Mesendoderm (in vitro differentiated cells): ENCODE measurements at regions not wholly inside any gene's neighbourhood (a gene's known extent, or its start where the extent isn't known, plus 50 kb on each side); places are given as distances from the start of the nearest gene placed in this dataset.

Experiments used
- DNase-seq: peaks from one replicate; pipeline ENCODE4 v3.0.0; 2013
- H2AK5ac ChIP-seq: 2 replicates; pipeline ENCODE4 v1.6.1; 2013; ENCODE audit warnings: low read length, inconsistent platforms
- H2BK120ac ChIP-seq: 2 replicates; pipeline ENCODE4 v1.6.1; 2013; ENCODE audit warnings: low read depth, mild to moderate bottlenecking, low read length, moderate library complexity, mixed read lengths
- H2BK15ac ChIP-seq: replicated peaks from 2 replicates; pipeline ENCODE4 v1.6.1; 2013; ENCODE audit warnings: low read depth, mild to moderate bottlenecking, moderate library complexity
- H2BK5ac ChIP-seq: 2 replicates; pipeline ENCODE4 v1.6.1; 2013; ENCODE audit warnings: low read length, inconsistent platforms
- H3K18ac ChIP-seq: 2 replicates; pipeline ENCODE4 v1.6.1; 2013; ENCODE audit warnings: mild to moderate bottlenecking, low read length, mixed read lengths
- H3K23ac ChIP-seq: one replicate; pipeline ENCODE4 v1.6.1; 2013; ENCODE audit warnings: low read length
- H3K27ac ChIP-seq: 2 replicates; pipeline ENCODE4 v1.5.1; 2013; ENCODE audit warnings: low read depth, mild to moderate bottlenecking, inconsistent platforms, low read length, moderate library complexity
- H3K27me3 ChIP-seq: 2 replicates; pipeline ENCODE4 v1.6.1; 2013; ENCODE audit warnings: low read length, control low read depth, mild to moderate bottlenecking, inconsistent platforms; ENCODE audit not compliant: insufficient read depth, poor library complexity
- H3K36me3 ChIP-seq: 2 replicates; pipeline ENCODE4 v1.6.1; 2013; ENCODE audit warnings: low read length, inconsistent platforms; ENCODE audit not compliant: control insufficient read depth, insufficient read depth
- H3K4ac ChIP-seq: one replicate; pipeline ENCODE4 v1.6.1; 2013; ENCODE audit warnings: low read depth, mild to moderate bottlenecking, low read length, moderate library complexity
- H3K4me1 ChIP-seq: 2 replicates; pipeline ENCODE4 v1.6.1; 2013; ENCODE audit warnings: low read depth, low read length, inconsistent platforms; ENCODE audit not compliant: control insufficient read depth
- H3K4me2 ChIP-seq: 2 replicates; pipeline ENCODE4 v1.6.1; 2013; ENCODE audit warnings: low read length
- H3K4me3 ChIP-seq: 2 replicates; pipeline ENCODE4 v1.5.1; 2013; ENCODE audit warnings: mild to moderate bottlenecking, low read length
- H3K56ac ChIP-seq: one replicate; pipeline ENCODE4 v1.6.1; 2013; ENCODE audit warnings: low read length
- H3K79me1 ChIP-seq: 2 replicates; pipeline ENCODE4 v1.6.1; 2013; ENCODE audit warnings: low read length, inconsistent platforms
- H3K79me2 ChIP-seq: 2 replicates; pipeline ENCODE4 v1.6.1; 2013; ENCODE audit warnings: mild to moderate bottlenecking, low read length; ENCODE audit not compliant: control insufficient read depth, insufficient read depth
- H3K9ac ChIP-seq: 2 replicates; pipeline ENCODE4 v1.6.1; 2013; ENCODE audit warnings: low read length, inconsistent platforms
- H4K5ac ChIP-seq: one replicate; pipeline ENCODE4 v1.6.1; 2013; ENCODE audit warnings: low read length
- H4K8ac ChIP-seq: one replicate; pipeline ENCODE4 v1.6.1; 2013; ENCODE audit warnings: low read depth, mild to moderate bottlenecking, control low read depth, low read length, moderate library complexity
- WGBS: extraction: QIAGEN DNeasy Blood & Tissue Kit; methylation state at CpG from one replicate; pipeline ENCODE4 v1.1.7; 2013; ENCODE audit warnings: low lambda C conversion rate, missing lambda C conversion rate; ENCODE audit not compliant: insufficient coverage; ENCODE audit errors: extremely low coverage; 5-methylcytosine and 5-hydroxymethylcytosine counted together

DNA sequence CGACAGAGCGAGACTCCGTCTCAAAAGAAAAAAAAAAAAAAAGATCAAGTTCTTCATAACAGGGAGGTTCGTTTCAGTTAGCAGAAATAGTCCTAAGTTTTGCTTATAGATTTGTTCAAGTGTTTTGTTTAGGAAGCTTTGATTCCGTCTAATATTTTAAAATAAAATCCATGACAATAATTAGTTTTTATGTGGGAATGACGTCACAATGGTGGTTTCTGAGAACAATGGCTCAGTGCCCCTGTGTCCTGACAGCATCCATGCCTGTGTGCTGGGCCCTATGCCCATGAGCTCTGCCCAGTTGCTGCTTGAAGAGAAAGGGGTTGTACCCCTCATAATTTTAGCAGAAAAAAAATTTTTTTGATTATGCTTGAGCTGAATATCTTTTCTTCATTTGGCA, 134.0 kb downstream of the SST start:
- Histone ChIP-seq H4K5ac (no peak overlapping the region), H3K79me2 (no peaks in the 10 kb centered on the region), H3K4me3 (no peak overlapping the region), H3K23ac (no peak overlapping the region), H3K56ac (no peak overlapping the region), H3K4me1 (no peaks in the 10 kb centered on the region), H2BK15ac (no peak overlapping the region), H3K9ac (no peak overlapping the region), H2BK5ac (no peak overlapping the region), H4K8ac (no peak overlapping the region), H3K18ac (no peak overlapping the region), H3K36me3 (no peaks in the 10 kb centered on the region), H3K4ac (no peak overlapping the region), H2BK120ac (no peak overlapping the region), H3K27me3 (no peaks in the 10 kb centered on the region), H3K79me1 (no peaks in the 10 kb centered on the region), H2AK5ac (no peak overlapping the region), H3K27ac (no peak overlapping the region), H3K4me2 (no peak overlapping the region)
- DNase-seq: no peak
- no CpG with 5 or more reads among the region's 6 CpGs for WGBS

DNA sequence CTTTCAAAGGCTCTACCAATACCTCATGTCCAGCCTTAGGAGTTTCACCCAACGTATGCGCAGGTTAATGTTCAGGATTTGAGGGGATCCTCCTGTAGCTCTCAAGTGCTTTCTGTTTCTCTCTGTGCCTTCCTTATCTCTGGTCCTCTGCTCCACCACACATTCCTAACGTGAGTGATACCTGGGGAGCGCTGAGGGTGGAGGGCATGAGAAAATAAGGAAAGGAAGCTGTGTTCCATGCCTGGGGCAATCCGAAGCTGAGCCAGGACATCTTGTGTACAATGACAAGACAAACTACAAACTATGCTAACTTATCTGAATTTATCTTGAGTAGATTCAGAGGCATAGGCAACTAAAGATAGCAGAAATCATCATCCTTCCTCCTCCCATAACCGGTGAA, 136.4 kb downstream of the SST start:
- H2BK120ac ChIP-seq: no peak overlapping the region
- no peak overlapping the region for H3K23ac ChIP-seq
- no peak overlapping the region for H3K18ac ChIP-seq
- no peak overlapping the region for H4K8ac ChIP-seq
- DNase-seq: peak; percentile 26
- no peak overlapping the region for H4K5ac ChIP-seq
- no peaks in the 10 kb centered on the region for H3K36me3 ChIP-seq
- no peaks in the 10 kb centered on the region for H3K79me1 ChIP-seq
- no peak overlapping the region for H2AK5ac ChIP-seq
- no peak overlapping the region for H3K9ac ChIP-seq
- no peaks in the 10 kb centered on the region for H3K27me3 ChIP-seq
- H3K56ac ChIP-seq: no peak overlapping the region
- H3K79me2 ChIP-seq: no peaks in the 10 kb centered on the region
- no CpG with 5 or more reads among the region's 6 CpGs for WGBS
- no peak overlapping the region for H2BK15ac ChIP-seq
- no peak overlapping the region for H3K27ac ChIP-seq
- no peak overlapping the region for H2BK5ac ChIP-seq
- no peak overlapping the region for H3K4me3 ChIP-seq
- H3K4me2 ChIP-seq: no peak overlapping the region
- no peaks in the 10 kb centered on the region for H3K4me1 ChIP-seq
- no peak overlapping the region for H3K4ac ChIP-seq

DNA sequence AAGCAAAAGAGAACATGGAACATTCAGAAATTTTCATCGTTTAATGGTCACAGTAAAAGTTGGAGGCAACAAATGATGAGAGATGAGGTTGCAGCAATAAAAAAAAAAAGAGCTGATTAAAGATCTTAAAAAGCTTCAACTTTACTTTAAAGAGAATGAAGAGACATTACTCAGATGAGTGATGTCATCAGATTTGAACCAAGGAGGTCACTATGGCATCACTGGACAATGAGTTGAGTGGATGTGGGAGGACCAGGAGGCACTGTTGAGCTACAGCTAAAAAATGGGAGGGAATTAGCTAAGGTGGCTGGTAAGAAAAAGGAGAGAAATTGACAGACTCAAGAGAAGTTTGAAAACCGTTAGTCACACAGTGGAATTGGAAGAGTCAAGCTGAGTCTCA, 138.4 kb downstream of the SST start:
- no peak overlapping the region for H3K4me3 ChIP-seq
- no peak overlapping the region for H3K18ac ChIP-seq
- H2AK5ac ChIP-seq: no peak overlapping the region
- H3K23ac ChIP-seq: no peak overlapping the region
- no CpG with 5 or more reads among the region's 2 CpGs for WGBS
- H3K27me3 ChIP-seq: no peaks in the 10 kb centered on the region
- no peak overlapping the region for H4K8ac ChIP-seq
- H2BK120ac ChIP-seq: no peak overlapping the region
- no peak overlapping the region for H3K27ac ChIP-seq
- H3K36me3 ChIP-seq: no peaks in the 10 kb centered on the region
- H3K79me1 ChIP-seq: no peaks in the 10 kb centered on the region
- H4K5ac ChIP-seq: no peak overlapping the region
- H3K4me1 ChIP-seq: no peaks in the 10 kb centered on the region
- DNase-seq: no peak
- H3K79me2 ChIP-seq: no peaks in the 10 kb centered on the region
- H3K9ac ChIP-seq: no peak overlapping the region
- H3K56ac ChIP-seq: no peak overlapping the region
- no peak overlapping the region for H3K4me2 ChIP-seq
- no peak overlapping the region for H3K4ac ChIP-seq
- no peak overlapping the region for H2BK5ac ChIP-seq
- H2BK15ac ChIP-seq: no peak overlapping the region

DNA sequence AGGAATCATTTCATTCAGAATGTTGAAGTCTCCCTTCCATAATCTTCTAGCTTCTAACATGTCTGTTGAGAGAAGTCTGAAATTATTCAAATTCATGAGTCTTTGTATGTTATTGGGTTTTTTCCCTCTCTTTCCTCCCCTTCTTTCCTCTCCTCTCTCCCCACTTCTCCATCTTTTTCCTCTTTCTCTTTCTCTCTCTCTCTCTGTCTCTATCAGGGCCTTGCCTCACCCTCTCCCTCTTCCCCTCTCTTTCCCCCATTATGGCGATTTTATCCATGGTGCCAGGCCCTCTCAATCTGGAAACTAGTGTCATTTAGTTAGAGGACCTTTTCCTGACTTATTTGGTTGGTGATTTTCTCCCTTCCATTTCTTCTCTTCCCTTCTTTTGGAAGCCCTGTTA, 147.3 kb downstream of the SST start:
- H3K79me1 ChIP-seq: no peaks in the 10 kb centered on the region
- H2BK120ac ChIP-seq: no peak overlapping the region
- no peak overlapping the region for H3K4me2 ChIP-seq
- no peaks in the 10 kb centered on the region for H3K36me3 ChIP-seq
- no peak overlapping the region for H3K4ac ChIP-seq
- DNase-seq: no peak
- H3K4me1 ChIP-seq: no peaks in the 10 kb centered on the region
- H4K5ac ChIP-seq: no peak overlapping the region
- H3K56ac ChIP-seq: no peak overlapping the region
- peak overlapping the region; percentile 32 for H3K18ac ChIP-seq
- no peaks in the 10 kb centered on the region for H3K79me2 ChIP-seq
- H2AK5ac ChIP-seq: no peak overlapping the region
- WGBS: no CpG with 5 or more reads among the region's 1 CpG
- no peak overlapping the region for H4K8ac ChIP-seq
- H2BK5ac ChIP-seq: no peak overlapping the region
- no peak overlapping the region for H3K9ac ChIP-seq
- no peak overlapping the region for H2BK15ac ChIP-seq
- peaks cover 2% of the 10 kb centered on the region for H3K27me3 ChIP-seq
- no peak overlapping the region for H3K23ac ChIP-seq
- no peak overlapping the region for H3K27ac ChIP-seq
- no peak overlapping the region for H3K4me3 ChIP-seq

DNA sequence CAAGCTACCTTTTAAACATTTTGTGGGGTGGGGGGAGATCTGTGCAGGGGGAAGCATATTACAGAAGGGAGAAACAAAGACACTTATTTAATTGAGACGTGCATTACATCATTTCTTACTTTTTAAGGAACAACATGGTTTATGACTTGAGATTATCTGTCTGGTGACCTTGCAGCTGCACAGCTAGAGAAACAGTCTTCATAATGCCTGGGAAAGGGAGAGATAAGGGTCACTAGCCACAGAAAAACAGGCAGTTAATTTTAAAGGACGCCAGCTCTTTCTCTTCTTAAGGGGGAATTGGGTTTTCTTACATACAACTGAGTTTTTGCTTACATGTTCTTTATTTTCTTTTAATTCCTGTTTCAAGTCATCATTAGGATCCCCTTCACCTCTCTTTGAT, 147.9 kb downstream of the SST start:
- no CpG with 5 or more reads among the region's 2 CpGs for WGBS
- H3K36me3 ChIP-seq: no peaks in the 10 kb centered on the region

DNA sequence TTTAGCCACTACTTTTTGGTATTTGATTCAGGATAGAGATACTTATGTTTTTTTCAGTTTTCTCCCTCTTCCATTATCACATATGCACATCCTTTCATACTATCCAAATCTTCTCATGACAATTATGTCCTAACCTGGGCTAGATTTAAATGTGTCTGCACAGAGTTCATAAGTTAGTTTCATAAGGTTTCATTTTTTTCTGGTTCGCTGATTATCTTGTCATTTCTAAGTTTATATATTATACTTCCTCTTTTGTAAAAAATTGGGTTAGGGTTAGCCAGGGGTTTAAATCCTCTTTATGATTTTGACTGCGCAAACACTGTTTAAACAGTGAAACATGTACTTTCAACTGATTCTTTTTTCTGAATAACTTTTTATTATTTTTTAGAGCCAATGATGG, 148.6 kb downstream of the SST start:
- Histone ChIP-seq H3K79me1 (no peaks in the 10 kb centered on the region), H3K27me3 (peaks cover 2% of the 10 kb centered on the region), H2BK5ac (no peak overlapping the region), H3K4ac (no peak overlapping the region), H3K56ac (no peak overlapping the region), H3K4me3 (no peak overlapping the region), H4K5ac (no peak overlapping the region), H3K18ac (peak overlapping the region; percentile 90), H2BK120ac (no peak overlapping the region), H2AK5ac (no peak overlapping the region), H4K8ac (no peak overlapping the region), H3K36me3 (no peaks in the 10 kb centered on the region), H3K79me2 (no peaks in the 10 kb centered on the region), H3K23ac (no peak overlapping the region), H3K4me1 (no peaks in the 10 kb centered on the region), H3K27ac (no peak overlapping the region), H3K4me2 (no peak overlapping the region), H2BK15ac (no peak overlapping the region), H3K9ac (no peak overlapping the region)
- DNase-seq: no peak
- no CpG with 5 or more reads among the region's 2 CpGs for WGBS

More for the DNA sequence above, 147.9 kb downstream of the SST start:
- Histone ChIP-seq H3K18ac (no peak overlapping the region), H3K4me1 (no peaks in the 10 kb centered on the region), H3K4ac (no peak overlapping the region), H3K23ac (no peak overlapping the region), H3K27ac (no peak overlapping the region), H4K8ac (no peak overlapping the region), H3K79me2 (no peaks in the 10 kb centered on the region), H3K9ac (no peak overlapping the region), H3K27me3 (peaks cover 2% of the 10 kb centered on the region), H2BK15ac (no peak overlapping the region), H3K4me2 (no peak overlapping the region), H3K79me1 (no peaks in the 10 kb centered on the region), H2AK5ac (no peak overlapping the region), H2BK5ac (no peak overlapping the region), H2BK120ac (no peak overlapping the region), H3K56ac (no peak overlapping the region), H3K4me3 (no peak overlapping the region), H4K5ac (no peak overlapping the region)
- no peak for DNase-seq
